Adrenal gland (tissue), 9 donors: ENCODE measurements at regions not wholly inside any gene's neighbourhood (a gene's known extent, or its start where the extent isn't known, plus 50 kb on each side); places are given as distances from the start of the nearest gene placed in this dataset.

ENCODE experiments used
- DNase-seq, 7 donors: peaks; one replicate each; pipeline ENCODE4 v3.0.0-alpha.2; 2019 to 2020
- H3K27ac ChIP-seq, 5 donors: fragments of 200-600 bp; sonication (generic) in 4 of 5; 1 replicate in 3 of 5; 2 replicates in 2 of 5; pipeline versions ENCODE4 v1.5.1 to v1.8.0; 2016 to 2020; ENCODE audit warnings: mild to moderate bottlenecking in 1 of 5
- H3K27me3 ChIP-seq: fragments of 200-600 bp; 2 replicates; pipeline ENCODE4 v1.8.0; 2021
- H3K36me3 ChIP-seq, 2 donors: fragments of 200-600 bp; replicated peaks in 1 of 2; 1 replicate in 1 of 2; 2 replicates in 1 of 2; pipeline versions ENCODE4 v1.5.1 to v1.8.0; 2018 to 2022
- H3K4me1 ChIP-seq, 2 donors: fragments of 200-600 bp; replicated peaks in 1 of 2; 1 replicate in 1 of 2; 2 replicates in 1 of 2; pipeline versions ENCODE4 v1.5.1 to v1.8.0; 2018 to 2021
- H3K4me3 ChIP-seq, 4 donors: fragments of 200-600 bp; sonication (generic) in 3 of 4; one replicate each; pipeline ENCODE4 v1.5.1; 2016 to 2018
- H3K9me3 ChIP-seq, 3 donors: fragments of 200-600 bp; sonication (generic) in 1 of 3; replicated peaks in 1 of 3; 1 replicate in 2 of 3; 2 replicates in 1 of 3; pipeline versions ENCODE4 v1.5.1 to v1.8.0; 2016 to 2021
- CTCF ChIP-seq, 6 experiments: fragments of 450-650 bp in 4 of 6; fragments of 200-600 bp in 2 of 6; sonication (generic) in 1 of 6; IDR thresholded peaks; 1 replicate in 5 of 6; 2 replicates in 1 of 6; pipeline versions ENCODE4 v1.5.1 to v1.8.0; 2016 to 2021; ENCODE audit warnings: antibody characterized with exemption in 6 of 6, mild to moderate bottlenecking in 2 of 6, moderate library complexity in 1 of 6
- POLR2A ChIP-seq, 2 donors: fragments of 450-650 bp; IDR thresholded peaks; one replicate each; pipeline ENCODE4 v1.6.1; 2017; ENCODE audit warnings: antibody characterized with exemption in 2 of 2, mild to moderate bottlenecking in 2 of 2, moderate library complexity in 1 of 2
- WGBS, 4 donors: extraction: QIAGEN DNeasy Blood & Tissue Kit in 2 of 4; methylation state at CpG; one replicate each; pipeline versions ENCODE4 v1.1.5 to v1.1.7; 2013 to 2017; 5-methylcytosine and 5-hydroxymethylcytosine counted together
- intact Hi-C, 2 donors: fragments of 100-400 bp; cut with DNase I; formaldehyde crosslinking; loops; one replicate each; pipeline versions ENCODE4 v1.14.1 to v1.15.0; 2022 to 2023
- donor health status: healthy with polysubstance abuse.
- donor health status: Bipolar disorder and iron deficiency.
- donor health status: DM: yes; HTN: yes; CAD: no.
- donor health status: DM: no; HTN: no; CAD: no.
- donor health status: DM: no; HTN: no; CAD: no.

- Histone ChIP-seq H3K4me3 (no peak overlapping the region), H3K9me3 (no peaks in the 10 kb centered on the region), H3K4me1 (peaks cover 3 to 5% of the 10 kb centered on the region in 2 donors), H3K36me3 (no peaks in the 10 kb centered on the region), H3K27ac (no peak overlapping the region), H3K27me3 (no peaks in the 10 kb centered on the region)
- 65 to 77% (median 75%) methylated on average over 2 of the region's 2 CpGs for WGBS, 4 donors
- intact Hi-C loops, result no loop called here
- TF ChIP-seq CTCF (IDR thresholded peaks at IDR 0.05) (peak; percentile 64 to 85 (median 83)), POLR2A (IDR thresholded peaks at IDR 0.05) (no peak)
- peak; percentile 36 to 62 (median 55) for DNase-seq
Observed at GRCh38 chr20:11676630-11677287, 240.9 kb upstream of the BTBD3 start.

GRCh38 chr20:11677428-11677827, 240.3 kb upstream of the BTBD3 start:
- Histone ChIP-seq H3K4me3 (no peak overlapping the region), H3K36me3 (no peaks in the 10 kb centered on the region), H3K27ac (no peak overlapping the region), H3K4me1 (peaks cover 3 to 5% of the 10 kb centered on the region in 2 donors), H3K27me3 (no peaks in the 10 kb centered on the region), H3K9me3 (no peaks in the 10 kb centered on the region)
- no peak for TF ChIP-seq CTCF (IDR thresholded peaks at IDR 0.05)
- TF ChIP-seq POLR2A (IDR thresholded peaks at IDR 0.05), result no peak
- intact Hi-C loops, result no loop called here
- WGBS, 4 donors, result 85 to 93% (median 91%) methylated on average over 3 of the region's 3 CpGs
- no peak for DNase-seq

GRCh38 chr20:11677836-11678235, 239.9 kb upstream of the BTBD3 start:
- H3K4me3 ChIP-seq, result no peak overlapping the region
- no peaks in the 10 kb centered on the region for H3K9me3 ChIP-seq
- H3K27me3 ChIP-seq, result no peaks in the 10 kb centered on the region
- no peak for DNase-seq
- no peaks in the 10 kb centered on the region for H3K36me3 ChIP-seq
- intact Hi-C loops, result no loop called here
- H3K4me1 ChIP-seq, result peaks cover 3 to 5% of the 10 kb centered on the region in 2 donors
- 89 to 96% (median 94%) methylated on average over 3 of the region's 3 CpGs for WGBS, 4 donors
- H3K27ac ChIP-seq, result no peak overlapping the region
- TF ChIP-seq CTCF (IDR thresholded peaks at IDR 0.05) (no peak), POLR2A (IDR thresholded peaks at IDR 0.05) (no peak)

GRCh38 chr20:11682285-11682684, 235.4 kb upstream of the BTBD3 start:
- H3K9me3 ChIP-seq, result no peaks in the 10 kb centered on the region
- WGBS, 4 donors, result 69 to 79% (median 73%) methylated on average over 3 of the region's 3 CpGs
- DNase-seq, result no peak
- no peak for TF ChIP-seq CTCF (IDR thresholded peaks at IDR 0.05)
- no peak for TF ChIP-seq POLR2A (IDR thresholded peaks at IDR 0.05)
- H3K27ac ChIP-seq, result no peak overlapping the region
- intact Hi-C loops, result no loop called here
- H3K4me1 ChIP-seq, result peaks cover 0 to 8% of the 10 kb centered on the region in 2 donors
- H3K4me3 ChIP-seq, result no peak overlapping the region
- H3K27me3 ChIP-seq, result no peaks in the 10 kb centered on the region
- H3K36me3 ChIP-seq, result no peaks in the 10 kb centered on the region
